H1 (cell line): ENCODE measurements at regions not wholly inside any gene's neighbourhood (a gene's known extent, or its start where the extent isn't known, plus 50 kb on each side); places are given as distances from the start of the nearest gene placed in this dataset.

Experiments
- CTCF ChIA-PET: fragments of 300-600 bp; sonication (Branson Sonifier 250); formaldehyde crosslinking; loops from one replicate; lab custom pipeline; 2021; ENCODE audit not compliant: partially characterized antibody; lab: Charles Lee
- POLR2A ChIA-PET: fragments of 300-600 bp; sonication (Branson Sonifier 250); formaldehyde crosslinking; loops from one replicate; lab custom pipeline; 2021; ENCODE audit warnings: inconsistent platforms; ENCODE audit not compliant: partially characterized antibody; lab: Charles Lee
- DNase-seq, 2 experiments: peaks; one replicate each; pipeline versions ENCODE4 v3.0.0 to v3.0.0-alpha.2; 2010 to 2022; ENCODE audit warnings: low spot score in 2 of 2, low read depth in 1 of 2, mixed read lengths in 1 of 2
- FAIRE-seq: peaks from 2 replicates; lab custom pipeline; 2011; peaks lifted over from hg19 to GRCh38; lab: Jason Lieb, UNC
- H2AFZ ChIP-seq: 2 replicates; pipeline ENCODE4 v1.8.1; 2012; ENCODE audit warnings: low read length, inconsistent platforms
- H2AK5ac ChIP-seq: 2 replicates; pipeline ENCODE4 v1.6.1; 2013; ENCODE audit warnings: low read depth, low read length
- H2BK120ac ChIP-seq: replicated peaks from 2 replicates; pipeline ENCODE3; 2013; ENCODE audit warnings: low read depth, low read length, inconsistent platforms
- H2BK12ac ChIP-seq: 2 replicates; pipeline ENCODE4 v1.6.1; 2013; ENCODE audit warnings: low read depth, low read length
- H2BK15ac ChIP-seq: 2 replicates; pipeline ENCODE4 v1.6.1; 2013; ENCODE audit warnings: low read length
- H2BK20ac ChIP-seq: 2 replicates; pipeline ENCODE4 v1.6.1; 2013; ENCODE audit warnings: low read length
- H2BK5ac ChIP-seq: 2 replicates; pipeline ENCODE4 v1.6.1; 2013; ENCODE audit warnings: low read depth, low read length
- H3K14ac ChIP-seq: 2 replicates; pipeline ENCODE4 v1.6.1; 2013; ENCODE audit warnings: inconsistent platforms; ENCODE audit not compliant: insufficient read length
- H3K18ac ChIP-seq: 2 replicates; pipeline ENCODE4 v1.6.1; 2013; ENCODE audit warnings: low read length; ENCODE audit errors: extremely low read depth
- H3K23ac ChIP-seq: 2 replicates; pipeline ENCODE4 v1.6.1; 2013; ENCODE audit warnings: inconsistent platforms; ENCODE audit not compliant: insufficient read length
- H3K23me2 ChIP-seq: 2 replicates; pipeline ENCODE4 v1.6.1; 2013; ENCODE audit warnings: low read depth, low read length
- H3K27ac ChIP-seq: 2 replicates; pipeline ENCODE4 v1.6.1; 2011; ENCODE audit warnings: low read depth, low read length, inconsistent platforms
- H3K27me3 ChIP-seq, 4 experiments: replicated peaks in 1 of 4; 1 replicate in 1 of 4; 2 replicates in 3 of 4; pipeline versions ENCODE4 v1.6.1 to v1.8.1; 2011 to 2013; ENCODE audit warnings: low read length in 3 of 4, mild to moderate bottlenecking in 3 of 4, inconsistent platforms in 2 of 4, mixed read lengths in 2 of 4, moderate library complexity in 1 of 4; ENCODE audit not compliant: control insufficient read depth in 3 of 4, insufficient read depth in 3 of 4; ENCODE audit errors: extremely low read depth in 1 of 4
- H3K36me3 ChIP-seq, 4 experiments: 2 replicates each; pipeline versions ENCODE4 v1.6.1 to v1.8.1; 2011 to 2013; ENCODE audit warnings: mild to moderate bottlenecking in 4 of 4, low read length in 3 of 4, moderate library complexity in 2 of 4, control low read depth in 1 of 4, inconsistent platforms in 1 of 4; ENCODE audit not compliant: insufficient read depth in 4 of 4, control insufficient read depth in 2 of 4
- H3K4ac ChIP-seq: replicated peaks from 2 replicates; pipeline ENCODE3; 2013; ENCODE audit warnings: low read length, low read depth, mixed read lengths, inconsistent platforms; ENCODE audit not compliant: insufficient read length
- H3K4me1 ChIP-seq, 4 experiments: replicated peaks in 1 of 4; 1 replicate in 1 of 4; 2 replicates in 3 of 4; pipeline versions ENCODE4 v1.6.1 to v1.8.1; 2011 to 2013; ENCODE audit warnings: low read length in 3 of 4, inconsistent platforms in 2 of 4, mixed read lengths in 1 of 4; ENCODE audit not compliant: insufficient read depth in 4 of 4, control insufficient read depth in 3 of 4
- H3K4me2 ChIP-seq, 2 experiments: 2 replicates each; pipeline versions ENCODE4 v1.6.1 to v1.8.1; 2011 to 2013; ENCODE audit warnings: low read depth in 2 of 2, low read length in 2 of 2, control low read depth in 1 of 2, inconsistent platforms in 1 of 2, mild to moderate bottlenecking in 1 of 2; ENCODE audit not compliant: insufficient read depth in 1 of 2
- H3K4me3 ChIP-seq, 4 experiments: fragments of 200-600, 300-600 bp in 1 of 4; sonication (generic), shearing (Covaris generic), sonication (Bioruptor Twin) in 1 of 4; 2 replicates each; pipeline versions ENCODE4 v1.5.1 to v1.8.1; 2011 to 2016; ENCODE audit warnings: low read length in 4 of 4, low read depth in 3 of 4, control low read depth in 2 of 4, inconsistent platforms in 2 of 4, mild to moderate bottlenecking in 2 of 4, mixed read lengths in 1 of 4, moderate library complexity in 1 of 4; ENCODE audit not compliant: insufficient read depth in 2 of 4; ENCODE audit errors: extremely low read depth in 1 of 4
- H3K56ac ChIP-seq: replicated peaks from 2 replicates; pipeline ENCODE3; 2013; ENCODE audit warnings: low read depth, mild to moderate bottlenecking, mixed read lengths, low read length, inconsistent platforms; ENCODE audit not compliant: insufficient read length
- H3K79me1 ChIP-seq: 2 replicates; pipeline ENCODE4 v1.6.1; 2013; ENCODE audit warnings: low read depth, low read length, control low read depth
- H3K79me2 ChIP-seq, 2 experiments: 2 replicates each; pipeline versions ENCODE4 v1.6.1 to v1.8.1; 2012 to 2013; ENCODE audit warnings: low read length in 2 of 2, mild to moderate bottlenecking in 2 of 2, inconsistent platforms in 1 of 2; ENCODE audit not compliant: insufficient read depth in 2 of 2, control insufficient read depth in 1 of 2
- H3K9ac ChIP-seq, 4 experiments: replicated peaks in 1 of 4; 1 replicate in 1 of 4; 2 replicates in 3 of 4; pipeline versions ENCODE4 v1.6.1 to v1.8.1; 2011 to 2013; ENCODE audit warnings: low read depth in 3 of 4, low read length in 3 of 4, control low read depth in 2 of 4, mild to moderate bottlenecking in 2 of 4, moderate library complexity in 2 of 4, inconsistent platforms in 1 of 4; ENCODE audit errors: extremely low read depth in 1 of 4
- H3K9me3 ChIP-seq, 2 experiments: 2 replicates each; pipeline versions ENCODE4 v1.6.1 to v1.8.1; 2012 to 2013; ENCODE audit warnings: mild to moderate bottlenecking in 2 of 2, moderate library complexity in 2 of 2, control low read depth in 1 of 2, inconsistent platforms in 1 of 2, low read depth in 1 of 2, low read length in 1 of 2, mixed read lengths in 1 of 2; ENCODE audit not compliant: insufficient read depth in 2 of 2
- H4K20me1 ChIP-seq, 2 experiments: replicated peaks in 1 of 2; 2 replicates each; pipeline versions ENCODE3 to v1.8.1; 2011 to 2013; ENCODE audit warnings: inconsistent platforms in 2 of 2, low read length in 2 of 2, mild to moderate bottlenecking in 1 of 2; ENCODE audit not compliant: insufficient read depth in 2 of 2, control insufficient read depth in 1 of 2
- H4K5ac ChIP-seq: 2 replicates; pipeline ENCODE4 v1.6.1; 2013; ENCODE audit warnings: low read length, low read depth, mixed read lengths, inconsistent platforms; ENCODE audit not compliant: insufficient read length
- H4K8ac ChIP-seq: 2 replicates; pipeline ENCODE4 v1.8.0; 2013; ENCODE audit warnings: mild to moderate bottlenecking, moderate library complexity, low read length, inconsistent platforms; ENCODE audit not compliant: insufficient read depth; ENCODE audit errors: extremely low read depth
- H4K91ac ChIP-seq: replicated peaks from 2 replicates; pipeline ENCODE3; 2013; ENCODE audit warnings: low read length, mixed read lengths, inconsistent platforms; ENCODE audit not compliant: insufficient read length
- ATF2 ChIP-seq: IDR thresholded peaks from 2 replicates; pipeline ENCODE4 v1.6.1; 2012; ENCODE audit warnings: low read length, inconsistent platforms
- ATF3 ChIP-seq: IDR thresholded peaks from 2 replicates; pipeline ENCODE4 v1.6.1; 2011; ENCODE audit warnings: low read depth, mild to moderate bottlenecking, low read length; ENCODE audit not compliant: insufficient read depth
- BCL11A ChIP-seq, 2 experiments: IDR thresholded peaks; one replicate each; pipeline ENCODE4 v1.6.1; 2011; ENCODE audit warnings: low read depth in 2 of 2, low read length in 2 of 2, mild to moderate bottlenecking in 2 of 2
- CREB1 ChIP-seq: IDR thresholded peaks from 2 replicates; pipeline ENCODE4 v1.6.1; 2012; ENCODE audit warnings: inconsistent platforms
- EZH2 ChIP-seq: fragments of 200-600 bp; sonication (generic); IDR thresholded peaks from 2 replicates; pipeline ENCODE4 v1.7.1; 2012; ENCODE audit warnings: low read depth, mild to moderate bottlenecking, moderate library complexity, low read length, inconsistent platforms; ENCODE audit not compliant: severe bottlenecking
- JUN ChIP-seq: IDR thresholded peaks from 2 replicates; pipeline ENCODE4 v1.6.1; 2011; ENCODE audit warnings: low read depth, mild to moderate bottlenecking, improper control_type of control experiment, low read length
- POLR2AphosphoS5 ChIP-seq: IDR thresholded peaks from 2 replicates; pipeline ENCODE4 v1.6.1; 2011; ENCODE audit warnings: low read depth, low read length
- SIRT6 ChIP-seq: IDR thresholded peaks from one replicate; pipeline ENCODE4 v1.7.1; 2012; ENCODE audit warnings: low read length, inconsistent platforms
- SP4 ChIP-seq: IDR thresholded peaks from 2 replicates; pipeline ENCODE4 v1.6.1; 2012; ENCODE audit warnings: low read length, inconsistent platforms
- ZNF274 ChIP-seq: IDR thresholded peaks from 2 replicates; pipeline ENCODE4 v1.7.0; 2012; ENCODE audit warnings: low read length, borderline replicate concordance; ENCODE audit errors: extremely low read depth
- WGBS, 2 experiments: shearing (Covaris generic) in 1 of 2; methylation state at CpG; one replicate each; pipeline versions ENCODE4 v1.1.6 to v1.1.7; 2013 to 2015; ENCODE audit warnings: low lambda C conversion rate in 2 of 2, mixed read lengths in 2 of 2, inconsistent platforms in 1 of 2, low coverage in 1 of 2, missing lambda C conversion rate in 1 of 2; ENCODE audit not compliant: insufficient replicate concordance in 2 of 2, insufficient coverage in 1 of 2, insufficient read length in 1 of 2; ENCODE audit errors: extremely low coverage in 1 of 2, missing lambda C conversion rate in 1 of 2; 5-methylcytosine and 5-hydroxymethylcytosine counted together

- Histone ChIP-seq H3K4me3 (no peak overlapping the region), H2BK12ac (no peak overlapping the region), H3K56ac (no peak overlapping the region), H3K27ac (no peak overlapping the region), H3K27me3 (no peaks in the 10 kb centered on the region), H2BK15ac (no peak overlapping the region), H3K36me3 (no peaks in the 10 kb centered on the region), H2BK5ac (no peak overlapping the region), H3K23me2 (no peaks in the 10 kb centered on the region), H2AFZ (no peak overlapping the region), H3K4me2 (no peak overlapping the region), H3K18ac (no peak overlapping the region), H3K14ac (no peak overlapping the region), H4K91ac (no peak overlapping the region), H3K23ac (no peak overlapping the region), H3K79me2 (no peaks in the 10 kb centered on the region), H4K20me1 (no peaks in the 10 kb centered on the region), H3K79me1 (0 out of 2 replicates have a peak, but pooled peaks cover 2% of the 10 kb centered on the region), H3K9ac (no peak overlapping the region), H4K5ac (no peak overlapping the region), H3K9me3 (no peaks in the 10 kb centered on the region), H2BK20ac (no peak overlapping the region), H3K4ac (no peak overlapping the region), H3K4me1 (peaks cover 0 to 4% (median 2%) of the 10 kb centered on the region in 4 experiments; a peak in 3 of 7 replicates), H4K8ac (no peak overlapping the region), H2BK120ac (no peak overlapping the region), H2AK5ac (no peak overlapping the region)
- no peak for DNase-seq
- CTCF ChIA-PET = interaction anchor here (1.0 to 1.7 kb wide), 5 partner anchors 18 to 607 kb away, joined by 3 to 5 read pairs (median 3); no protein-coding TSS in a partner anchor
- 95% methylated on average over 2 of the region's 2 CpGs; no CpG with 5 or more reads in 1 of the 2 experiments for WGBS, 2 experiments
- FAIRE-seq = no peak
- TF ChIP-seq POLR2AphosphoS5 (no peak), CREB1 (no peak), ATF3 (no peak), SP4 (no peak), ZNF274 (no peak), SIRT6 (no peak), EZH2 (no peak), JUN (no peak), ATF2 (no peak), BCL11A (IDR thresholded peaks at IDR 0.05; ENCODE audit: low read depth in 2 of 2, low read length in 2 of 2) (no peak)
- POLR2A ChIA-PET = no interaction called here
Measured at GRCh38 chr13:99051768-99052455, 74.0 kb upstream of the DOCK9 start.
